KMS-11 (cell line): ENCODE measurements at regions not wholly inside any gene's neighbourhood (a gene's known extent, or its start where the extent isn't known, plus 50 kb on each side); places are given as distances from the start of the nearest gene placed in this dataset.
A peak's percentile ranks its signal among the peaks of the same experiment; 100 is the strongest.

Experiments
- H2AFZ ChIP-seq: fragments of 200-600 bp; sonication (generic); 2 replicates; pipeline ENCODE4 v1.6.1; 2016; ENCODE audit warnings: antibody characterized with exemption, mixed run types, low read depth
- H3K27ac ChIP-seq: fragments of 200-600 bp; sonication (generic); 2 replicates; pipeline ENCODE4 v1.6.1; 2016; ENCODE audit warnings: mild to moderate bottlenecking, mixed run types
- H3K27me3 ChIP-seq: fragments of 200-600 bp; sonication (generic); 2 replicates; pipeline ENCODE4 v1.6.1; 2017; ENCODE audit warnings: mild to moderate bottlenecking, low read depth, mixed run types, moderate library complexity; ENCODE audit not compliant: insufficient read depth
- H3K36me3 ChIP-seq: fragments of 200-600 bp; sonication (generic); 2 replicates; pipeline ENCODE4 v1.6.1; 2017; ENCODE audit warnings: mild to moderate bottlenecking, mixed run types; ENCODE audit not compliant: insufficient read depth
- H3K4me1 ChIP-seq: fragments of 200-600 bp; sonication (generic); 2 replicates; pipeline ENCODE4 v1.6.1; 2016; ENCODE audit warnings: mild to moderate bottlenecking, low read depth, mixed run types; ENCODE audit not compliant: poor library complexity, severe bottlenecking
- H3K4me2 ChIP-seq: fragments of 200-600 bp; sonication (generic); 2 replicates; pipeline ENCODE4 v1.7.0; 2016; ENCODE audit warnings: mild to moderate bottlenecking, mixed run types
- H3K4me3 ChIP-seq: fragments of 200-600 bp; sonication (generic); IDR thresholded peaks from 2 replicates; pipeline ENCODE4 v1.6.1; 2017; ENCODE audit warnings: low read depth, low read length, mixed read lengths; ENCODE audit not compliant: insufficient read depth
- H3K79me2 ChIP-seq: fragments of 200-600 bp; sonication (generic); 2 replicates; pipeline ENCODE4 v1.6.1; 2016; ENCODE audit warnings: low read depth, mixed run types; ENCODE audit not compliant: insufficient read depth
- H3K9ac ChIP-seq: fragments of 200-600 bp; sonication (generic); 2 replicates; pipeline ENCODE4 v1.6.1; 2016; ENCODE audit warnings: mild to moderate bottlenecking, mixed run types
- H4K20me1 ChIP-seq: fragments of 200-600 bp; sonication (generic); 2 replicates; pipeline ENCODE4 v1.6.1; 2016; ENCODE audit warnings: mild to moderate bottlenecking, mixed run types; ENCODE audit not compliant: insufficient read depth
- TF ChIP-seq, protein P1 (sequence below): fragments of 200-600 bp; sonication (generic); conservative IDR thresholded peaks from 2 replicates; pipeline ENCODE4 v1.6.1; 2017; ENCODE audit warnings: low read depth, mild to moderate bottlenecking, antibody characterized with exemption, low read length, moderate library complexity, mixed read lengths

DNA sequence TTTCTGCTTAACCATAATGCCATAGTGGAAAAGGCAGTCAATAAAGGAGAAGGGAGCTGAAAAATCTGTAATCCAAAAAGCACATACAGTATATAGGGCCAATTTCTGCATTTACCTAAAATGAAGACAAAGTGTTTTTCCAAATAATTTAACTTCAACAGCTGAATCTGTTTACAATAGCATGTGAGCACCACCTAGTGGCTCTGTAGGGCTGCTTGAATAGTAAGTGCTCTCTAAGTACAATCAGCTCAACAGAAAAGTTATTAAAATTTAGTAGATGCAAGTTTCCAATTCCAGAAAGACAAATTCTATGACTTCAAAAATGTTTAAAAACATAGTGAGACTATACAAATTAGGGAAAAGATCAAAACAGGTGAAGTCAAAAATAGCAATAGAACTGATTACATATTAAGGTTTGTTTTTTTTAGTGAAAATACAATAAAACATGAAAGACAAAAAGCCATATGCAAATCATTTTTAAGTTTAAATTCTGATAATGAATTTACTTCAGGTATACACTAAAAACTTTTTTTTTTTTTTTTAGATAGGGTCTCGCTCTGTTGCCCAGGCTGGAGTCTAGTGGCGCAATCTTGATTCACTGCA lies 220.0 kb downstream of the SETD4 start:
- no peaks in the 10 kb centered on the region for H3K4me1 ChIP-seq
- TF ChIP-seq, protein P1, sequence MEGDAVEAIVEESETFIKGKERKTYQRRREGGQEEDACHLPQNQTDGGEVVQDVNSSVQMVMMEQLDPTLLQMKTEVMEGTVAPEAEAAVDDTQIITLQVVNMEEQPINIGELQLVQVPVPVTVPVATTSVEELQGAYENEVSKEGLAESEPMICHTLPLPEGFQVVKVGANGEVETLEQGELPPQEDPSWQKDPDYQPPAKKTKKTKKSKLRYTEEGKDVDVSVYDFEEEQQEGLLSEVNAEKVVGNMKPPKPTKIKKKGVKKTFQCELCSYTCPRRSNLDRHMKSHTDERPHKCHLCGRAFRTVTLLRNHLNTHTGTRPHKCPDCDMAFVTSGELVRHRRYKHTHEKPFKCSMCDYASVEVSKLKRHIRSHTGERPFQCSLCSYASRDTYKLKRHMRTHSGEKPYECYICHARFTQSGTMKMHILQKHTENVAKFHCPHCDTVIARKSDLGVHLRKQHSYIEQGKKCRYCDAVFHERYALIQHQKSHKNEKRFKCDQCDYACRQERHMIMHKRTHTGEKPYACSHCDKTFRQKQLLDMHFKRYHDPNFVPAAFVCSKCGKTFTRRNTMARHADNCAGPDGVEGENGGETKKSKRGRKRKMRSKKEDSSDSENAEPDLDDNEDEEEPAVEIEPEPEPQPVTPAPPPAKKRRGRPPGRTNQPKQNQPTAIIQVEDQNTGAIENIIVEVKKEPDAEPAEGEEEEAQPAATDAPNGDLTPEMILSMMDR: peak; percentile 95
- no peaks in the 10 kb centered on the region for H3K79me2 ChIP-seq
- H2AFZ ChIP-seq: no peak overlapping the region
- no peak overlapping the region for H3K27ac ChIP-seq
- H4K20me1 ChIP-seq: no peaks in the 10 kb centered on the region
- H3K4me2 ChIP-seq: no peak overlapping the region
- H3K9ac ChIP-seq: no peak overlapping the region
- H3K4me3 ChIP-seq: no peak overlapping the region
- no peaks in the 10 kb centered on the region for H3K27me3 ChIP-seq
- no peaks in the 10 kb centered on the region for H3K36me3 ChIP-seq

DNA sequence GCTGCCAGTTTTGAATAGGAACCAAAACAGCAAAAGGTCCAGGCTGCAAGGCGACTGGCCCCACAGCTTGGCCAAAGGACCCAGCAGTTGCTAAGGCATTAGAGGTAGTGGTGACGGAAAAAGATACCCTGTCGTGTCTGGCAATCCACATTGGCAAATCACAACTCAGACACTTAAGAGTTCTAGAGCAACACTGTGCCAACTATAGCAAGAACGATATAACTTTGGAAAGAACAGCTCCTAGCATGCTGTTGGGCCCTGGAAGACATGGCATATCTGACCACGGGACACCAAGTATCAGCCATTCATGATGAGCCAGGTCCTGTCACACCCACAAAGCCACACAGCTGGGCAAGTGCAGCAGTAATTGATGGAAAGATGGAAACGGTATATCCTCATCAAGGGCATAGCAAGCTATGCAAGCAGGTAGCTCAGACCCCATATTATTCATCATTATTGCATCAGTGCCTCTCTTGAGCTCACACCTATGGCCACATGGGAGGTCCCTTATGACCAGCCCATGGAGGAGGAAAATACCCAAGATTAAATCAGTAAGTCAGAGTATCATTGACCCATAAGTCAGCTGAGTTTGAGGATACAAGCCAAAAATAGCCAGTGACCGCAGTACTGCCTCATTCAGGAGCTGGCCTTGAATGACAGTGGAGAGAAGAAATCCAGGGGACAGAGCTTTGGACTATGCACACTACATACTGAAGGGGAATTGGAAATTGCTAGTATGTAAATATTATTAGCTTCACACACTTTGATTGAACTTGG lies 221.2 kb downstream of the SETD4 start:
- H4K20me1 ChIP-seq: no peaks in the 10 kb centered on the region
- no peak overlapping the region for H3K4me3 ChIP-seq
- no peaks in the 10 kb centered on the region for H3K27me3 ChIP-seq
- no peak overlapping the region for H3K27ac ChIP-seq
- H3K79me2 ChIP-seq: no peaks in the 10 kb centered on the region
- TF ChIP-seq, protein P1: no peak
- no peaks in the 10 kb centered on the region for H3K4me1 ChIP-seq
- H3K36me3 ChIP-seq: no peaks in the 10 kb centered on the region
- no peak overlapping the region for H3K4me2 ChIP-seq
- no peak overlapping the region for H3K9ac ChIP-seq
- no peak overlapping the region for H2AFZ ChIP-seq

DNA sequence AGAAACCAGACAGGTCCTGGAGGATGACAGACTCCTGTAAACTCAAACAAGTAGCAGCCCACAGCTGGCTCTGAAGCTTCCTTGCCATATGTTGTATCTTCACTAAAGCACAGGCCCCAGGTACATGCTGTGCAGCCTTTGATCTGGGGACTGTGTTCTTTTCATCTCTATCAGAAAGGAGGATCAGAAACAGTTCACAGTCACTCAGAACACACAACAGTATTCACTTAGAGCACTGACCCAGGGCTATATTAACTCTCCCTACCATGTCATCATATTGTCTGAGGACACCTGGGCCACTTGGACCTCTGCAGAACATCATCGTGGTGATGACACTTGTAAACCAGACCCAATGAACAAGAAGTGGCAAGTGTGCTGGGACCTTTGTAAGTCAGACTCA lies 222.0 kb downstream of the SETD4 start:
- Histone ChIP-seq H3K4me1 (no peaks in the 10 kb centered on the region), H3K9ac (no peak overlapping the region), H4K20me1 (no peaks in the 10 kb centered on the region), H3K4me3 (no peak overlapping the region), H3K79me2 (no peaks in the 10 kb centered on the region), H3K36me3 (no peaks in the 10 kb centered on the region), H3K27me3 (no peaks in the 10 kb centered on the region), H3K27ac (no peak overlapping the region), H3K4me2 (no peak overlapping the region), H2AFZ (no peak overlapping the region)
- TF ChIP-seq, protein P1: no peak

DNA sequence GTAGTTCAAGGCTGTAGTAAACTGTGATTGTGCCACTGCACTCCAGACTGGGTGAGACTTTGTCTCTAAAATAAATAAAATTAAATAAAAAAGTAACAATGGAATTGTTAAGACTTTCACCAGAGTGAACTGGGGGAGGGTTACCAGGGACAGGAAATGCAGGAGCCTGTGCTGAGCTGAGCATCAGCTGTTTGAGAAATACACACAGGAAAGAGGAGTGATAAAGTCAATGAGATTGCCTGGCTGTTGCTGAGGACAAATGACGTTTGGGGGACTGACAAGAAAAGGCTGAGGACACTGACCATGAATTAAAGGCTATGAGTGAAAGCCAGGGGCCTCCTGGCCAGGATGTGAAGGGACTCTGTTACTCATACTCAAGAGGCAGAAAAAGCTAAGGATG lies 226.3 kb downstream of the SETD4 start:
- Histone ChIP-seq H3K36me3 (no peaks in the 10 kb centered on the region), H3K27ac (no peak overlapping the region), H3K4me2 (no peak overlapping the region), H3K4me3 (no peak overlapping the region), H3K27me3 (no peaks in the 10 kb centered on the region), H4K20me1 (no peaks in the 10 kb centered on the region), H3K9ac (no peak overlapping the region), H3K4me1 (no peaks in the 10 kb centered on the region), H2AFZ (no peak overlapping the region), H3K79me2 (no peaks in the 10 kb centered on the region)
- TF ChIP-seq, protein P1: no peak
